ENCODE measurements at regions not wholly inside any gene's neighbourhood (a gene's known extent, or its start where the extent isn't known, plus 50 kb on each side); places are given as distances from the start of the nearest gene placed in this dataset.

DNA sequence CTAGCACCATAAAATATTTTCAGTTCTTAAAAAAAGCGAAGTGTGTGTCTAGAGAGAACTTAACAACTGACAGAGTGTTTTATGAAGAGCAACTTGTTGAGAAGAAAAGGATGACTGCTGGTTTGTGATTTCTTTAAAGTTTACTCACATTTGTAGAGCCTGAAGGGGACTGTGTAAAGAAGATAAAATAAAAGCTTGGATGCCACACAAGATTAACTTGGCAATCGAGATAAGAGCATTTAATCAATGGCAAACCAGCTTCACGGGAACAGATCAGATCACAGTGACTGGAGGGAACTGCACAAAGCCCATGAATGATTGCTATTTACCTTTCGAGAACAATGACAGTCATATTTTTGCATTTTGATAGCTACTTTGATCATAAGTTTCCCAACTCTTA is 2013.1 kb upstream of the CDH9 start:
- no peak overlapping the region for H4K91ac ChIP-seq (ENCODE audit: insufficient read length, low read depth, low read length)
- no peaks in the 10 kb centered on the region for H4K20me1 ChIP-seq (ENCODE audit: control insufficient read depth, insufficient read depth, insufficient read length)
- no peak overlapping the region for H2BK15ac ChIP-seq (ENCODE audit: low read depth, low read length)
- H3K36me3 Mint-ChIP-seq (ENCODE audit: insufficient read depth in 1 of 3, low read depth in 3 of 3) = no peaks in the 10 kb centered on the region
- DNase-seq = no peak
- TF ChIP-seq, protein P1, sequence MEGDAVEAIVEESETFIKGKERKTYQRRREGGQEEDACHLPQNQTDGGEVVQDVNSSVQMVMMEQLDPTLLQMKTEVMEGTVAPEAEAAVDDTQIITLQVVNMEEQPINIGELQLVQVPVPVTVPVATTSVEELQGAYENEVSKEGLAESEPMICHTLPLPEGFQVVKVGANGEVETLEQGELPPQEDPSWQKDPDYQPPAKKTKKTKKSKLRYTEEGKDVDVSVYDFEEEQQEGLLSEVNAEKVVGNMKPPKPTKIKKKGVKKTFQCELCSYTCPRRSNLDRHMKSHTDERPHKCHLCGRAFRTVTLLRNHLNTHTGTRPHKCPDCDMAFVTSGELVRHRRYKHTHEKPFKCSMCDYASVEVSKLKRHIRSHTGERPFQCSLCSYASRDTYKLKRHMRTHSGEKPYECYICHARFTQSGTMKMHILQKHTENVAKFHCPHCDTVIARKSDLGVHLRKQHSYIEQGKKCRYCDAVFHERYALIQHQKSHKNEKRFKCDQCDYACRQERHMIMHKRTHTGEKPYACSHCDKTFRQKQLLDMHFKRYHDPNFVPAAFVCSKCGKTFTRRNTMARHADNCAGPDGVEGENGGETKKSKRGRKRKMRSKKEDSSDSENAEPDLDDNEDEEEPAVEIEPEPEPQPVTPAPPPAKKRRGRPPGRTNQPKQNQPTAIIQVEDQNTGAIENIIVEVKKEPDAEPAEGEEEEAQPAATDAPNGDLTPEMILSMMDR (conservative IDR thresholded peaks at IDR 0.05) = no peak
- H3K18ac ChIP-seq (ENCODE audit: insufficient read length, low read depth, low read length) = no peak overlapping the region
- no peaks in the 10 kb centered on the region for H3K23me2 ChIP-seq (ENCODE audit: insufficient read length, low read depth, low read length, poor library complexity, severe bottlenecking)
- no peaks in the 10 kb centered on the region for H3K27me3 Mint-ChIP-seq (ENCODE audit: low read depth)
- WGBS (ENCODE audit: extremely low coverage, insufficient read length, low lambda C conversion rate) = no CpG with 5 or more reads among the region's 4 CpGs
- no peaks in the 10 kb centered on the region for H3K79me1 ChIP-seq (ENCODE audit: insufficient read depth, low read depth, low read length, poor library complexity, severe bottlenecking)
- no peak overlapping the region for H3K9ac ChIP-seq (ENCODE audit: extremely low read depth, insufficient read length, low read length)
- no peak overlapping the region for H3K56ac ChIP-seq (ENCODE audit: insufficient read length, low read depth, low read length)
- H3K4me3 Mint-ChIP-seq = no peak overlapping the region
- H2BK5ac ChIP-seq (ENCODE audit: insufficient read length, low read length) = no peak overlapping the region
- no peak overlapping the region for H3K23ac ChIP-seq (ENCODE audit: insufficient read length, low read depth, low read length)
- H2BK120ac ChIP-seq (ENCODE audit: low read depth, low read length, poor library complexity, severe bottlenecking) = no peak overlapping the region
- H2BK12ac ChIP-seq (ENCODE audit: insufficient read length, low read depth, low read length) = no peak overlapping the region
- no peaks in the 10 kb centered on the region for H3K79me2 ChIP-seq (ENCODE audit: insufficient read depth, low read length)
- H2AK5ac ChIP-seq (ENCODE audit: insufficient read length, low read length) = no peak overlapping the region
- H3K4me1 Mint-ChIP-seq = no peaks in the 10 kb centered on the region
- H3K4me1 ChIP-seq (ENCODE audit: insufficient read depth, low read length) = no peaks in the 10 kb centered on the region
- H3K27me3 ChIP-seq (ENCODE audit: insufficient read depth, low read length) = no peaks in the 10 kb centered on the region
- no peak overlapping the region for H2BK20ac ChIP-seq (ENCODE audit: low read depth, low read length, poor library complexity, severe bottlenecking)
- H3T11ph ChIP-seq (ENCODE audit: low read length) = no peak overlapping the region
- no peaks in the 10 kb centered on the region for H3K9me3 ChIP-seq (ENCODE audit: control insufficient read depth, low read depth, low read length)
- H4K5ac ChIP-seq (ENCODE audit: insufficient read length, low read depth, low read length) = no peak overlapping the region
- no peak overlapping the region for H3K4ac ChIP-seq (ENCODE audit: low read depth, low read length)
- no peak overlapping the region for H3K4me2 ChIP-seq (ENCODE audit: insufficient read depth, insufficient read length, low read length)
- H3K9me3 Mint-ChIP-seq = no peaks in the 10 kb centered on the region
- H3K27ac ChIP-seq (ENCODE audit: insufficient read length, low read depth, low read length) = no peak overlapping the region
- H4K8ac ChIP-seq (replicated peaks; ENCODE audit: insufficient read length, low read depth, low read length) = no peak overlapping the region
- H3K14ac ChIP-seq (ENCODE audit: insufficient read depth, low read length) = no peak overlapping the region
- no peak overlapping the region for H2AFZ ChIP-seq (ENCODE audit: low read length)
- H3K27ac Mint-ChIP-seq = no peak overlapping the region; a peak in 2 of 7 replicates

Data from H9 (cell line).